ENCODE measurements at regions not wholly inside any gene's neighbourhood (a gene's known extent, or its start where the extent isn't known, plus 50 kb on each side); places are given as distances from the start of the nearest gene placed in this dataset.

DNA sequence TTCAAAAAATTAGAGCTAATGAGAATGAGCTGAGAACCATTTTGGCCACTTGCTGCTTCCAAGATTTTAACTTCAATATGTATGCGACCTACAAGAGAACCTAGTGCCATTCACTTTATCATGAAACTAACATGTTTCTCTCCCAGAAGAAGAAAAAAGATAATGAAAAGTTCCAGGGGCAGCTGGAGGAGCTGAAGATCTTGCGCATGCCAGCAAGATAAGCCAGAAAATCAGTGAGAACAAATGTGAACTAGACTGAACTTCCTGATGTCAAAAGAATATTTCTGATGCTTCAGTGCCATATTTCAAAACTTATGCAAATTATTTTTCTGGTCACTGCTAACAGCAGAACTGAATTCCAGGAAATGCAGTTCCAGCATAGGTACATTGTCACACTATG lies 1265.1 kb downstream of the BRINP3 start:
- TF ChIP-seq CTCF (IDR thresholded peaks at IDR 0.05) = no peak
- TF ChIP-seq POLR2A (IDR thresholded peaks at IDR 0.05) = no peak
